PC-9 (cell line): ENCODE measurements at regions not wholly inside any gene's neighbourhood (a gene's known extent, or its start where the extent isn't known, plus 50 kb on each side); places are given as distances from the start of the nearest gene placed in this dataset.

ENCODE experiments used
- EZH2 ChIP-seq: fragments of 200-600 bp; sonication (generic); IDR thresholded peaks from 2 replicates; pipeline ENCODE4 v1.8.0; 2017; ENCODE audit warnings: antibody characterized with exemption, low read depth
- TF ChIP-seq, protein P1 (sequence below): fragments of 200-600 bp; sonication (generic); conservative IDR thresholded peaks from 2 replicates; pipeline ENCODE4 v1.6.1; 2017; ENCODE audit warnings: mixed run types, antibody characterized with exemption, mild to moderate bottlenecking, moderate library complexity

GRCh38 chr3:19748782-19749447 is 185.1 kb downstream of the EFHB start:
- TF ChIP-seq, protein P1, sequence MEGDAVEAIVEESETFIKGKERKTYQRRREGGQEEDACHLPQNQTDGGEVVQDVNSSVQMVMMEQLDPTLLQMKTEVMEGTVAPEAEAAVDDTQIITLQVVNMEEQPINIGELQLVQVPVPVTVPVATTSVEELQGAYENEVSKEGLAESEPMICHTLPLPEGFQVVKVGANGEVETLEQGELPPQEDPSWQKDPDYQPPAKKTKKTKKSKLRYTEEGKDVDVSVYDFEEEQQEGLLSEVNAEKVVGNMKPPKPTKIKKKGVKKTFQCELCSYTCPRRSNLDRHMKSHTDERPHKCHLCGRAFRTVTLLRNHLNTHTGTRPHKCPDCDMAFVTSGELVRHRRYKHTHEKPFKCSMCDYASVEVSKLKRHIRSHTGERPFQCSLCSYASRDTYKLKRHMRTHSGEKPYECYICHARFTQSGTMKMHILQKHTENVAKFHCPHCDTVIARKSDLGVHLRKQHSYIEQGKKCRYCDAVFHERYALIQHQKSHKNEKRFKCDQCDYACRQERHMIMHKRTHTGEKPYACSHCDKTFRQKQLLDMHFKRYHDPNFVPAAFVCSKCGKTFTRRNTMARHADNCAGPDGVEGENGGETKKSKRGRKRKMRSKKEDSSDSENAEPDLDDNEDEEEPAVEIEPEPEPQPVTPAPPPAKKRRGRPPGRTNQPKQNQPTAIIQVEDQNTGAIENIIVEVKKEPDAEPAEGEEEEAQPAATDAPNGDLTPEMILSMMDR: no peak
- TF ChIP-seq EZH2: no peak
